Ishikawa (cell line): ENCODE measurements at regions not wholly inside any gene's neighbourhood (a gene's known extent, or its start where the extent isn't known, plus 50 kb on each side); places are given as distances from the start of the nearest gene placed in this dataset.

Source experiments
- CEBPB ChIP-seq: IDR thresholded peaks from 2 replicates; pipeline ENCODE4 v1.6.1; 2012
- CREB1 ChIP-seq: IDR thresholded peaks from 2 replicates; pipeline ENCODE4 v1.6.1; 2012; ENCODE audit warnings: low read depth
- EGR1 ChIP-seq: IDR thresholded peaks from 2 replicates; pipeline ENCODE4 v1.6.1; 2012
- EP300 ChIP-seq: IDR thresholded peaks from 2 replicates; pipeline ENCODE4 v1.6.1; 2012; ENCODE audit warnings: borderline replicate concordance
- FOXM1 ChIP-seq: IDR thresholded peaks from 2 replicates; pipeline ENCODE4 v1.6.1; 2012; ENCODE audit warnings: low read depth, borderline replicate concordance
- MAX ChIP-seq: IDR thresholded peaks from 2 replicates; pipeline ENCODE4 v1.6.1; 2012
- NFIC ChIP-seq: IDR thresholded peaks from 2 replicates; pipeline ENCODE4 v1.6.1; 2012
- RAD21 ChIP-seq: IDR thresholded peaks from 2 replicates; pipeline ENCODE4 v1.6.1; 2012; ENCODE audit warnings: low read depth
- TAF1 ChIP-seq: IDR thresholded peaks from 2 replicates; pipeline ENCODE4 v1.6.1; 2012; ENCODE audit warnings: low read depth, mild to moderate bottlenecking
- TCF12 ChIP-seq: IDR thresholded peaks from 2 replicates; pipeline ENCODE4 v1.6.1; 2012; ENCODE audit warnings: low read depth
- TEAD4 ChIP-seq: IDR thresholded peaks from 2 replicates; pipeline ENCODE4 v1.6.1; 2012
- YY1 ChIP-seq: IDR thresholded peaks from 2 replicates; pipeline ENCODE4 v1.6.1; 2012; ENCODE audit warnings: low read depth
- ZBTB7A ChIP-seq: IDR thresholded peaks from 2 replicates; pipeline ENCODE4 v1.6.1; 2012; ENCODE audit warnings: low read depth
- TF ChIP-seq, protein P1 (sequence below): IDR thresholded peaks from 2 replicates; pipeline ENCODE4 v1.6.1; 2012; ENCODE audit warnings: low read depth, mild to moderate bottlenecking
- TF ChIP-seq, protein P2 (sequence below): IDR thresholded peaks from 2 replicates; pipeline ENCODE4 v1.6.1; 2012

DNA sequence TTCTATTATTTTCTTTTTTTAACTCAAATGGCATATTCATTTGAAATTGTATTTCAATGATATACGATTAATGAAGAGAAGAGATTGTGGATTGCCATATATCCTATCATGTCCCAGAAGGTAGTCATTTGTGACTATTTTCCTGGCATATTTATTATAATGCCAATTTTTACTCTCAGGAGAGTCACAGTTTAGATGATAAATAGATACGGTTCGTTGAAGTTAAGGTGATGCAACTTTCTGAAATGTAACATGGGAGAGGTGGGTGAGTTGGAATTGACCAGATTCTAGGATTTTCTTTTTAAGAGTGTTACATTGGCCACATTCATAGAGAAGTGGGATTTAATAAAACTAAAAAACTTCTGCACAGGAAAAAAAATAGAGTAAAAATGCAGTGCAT, 1138.5 kb downstream of the NCAM2 start:
- TF ChIP-seq, protein P1, sequence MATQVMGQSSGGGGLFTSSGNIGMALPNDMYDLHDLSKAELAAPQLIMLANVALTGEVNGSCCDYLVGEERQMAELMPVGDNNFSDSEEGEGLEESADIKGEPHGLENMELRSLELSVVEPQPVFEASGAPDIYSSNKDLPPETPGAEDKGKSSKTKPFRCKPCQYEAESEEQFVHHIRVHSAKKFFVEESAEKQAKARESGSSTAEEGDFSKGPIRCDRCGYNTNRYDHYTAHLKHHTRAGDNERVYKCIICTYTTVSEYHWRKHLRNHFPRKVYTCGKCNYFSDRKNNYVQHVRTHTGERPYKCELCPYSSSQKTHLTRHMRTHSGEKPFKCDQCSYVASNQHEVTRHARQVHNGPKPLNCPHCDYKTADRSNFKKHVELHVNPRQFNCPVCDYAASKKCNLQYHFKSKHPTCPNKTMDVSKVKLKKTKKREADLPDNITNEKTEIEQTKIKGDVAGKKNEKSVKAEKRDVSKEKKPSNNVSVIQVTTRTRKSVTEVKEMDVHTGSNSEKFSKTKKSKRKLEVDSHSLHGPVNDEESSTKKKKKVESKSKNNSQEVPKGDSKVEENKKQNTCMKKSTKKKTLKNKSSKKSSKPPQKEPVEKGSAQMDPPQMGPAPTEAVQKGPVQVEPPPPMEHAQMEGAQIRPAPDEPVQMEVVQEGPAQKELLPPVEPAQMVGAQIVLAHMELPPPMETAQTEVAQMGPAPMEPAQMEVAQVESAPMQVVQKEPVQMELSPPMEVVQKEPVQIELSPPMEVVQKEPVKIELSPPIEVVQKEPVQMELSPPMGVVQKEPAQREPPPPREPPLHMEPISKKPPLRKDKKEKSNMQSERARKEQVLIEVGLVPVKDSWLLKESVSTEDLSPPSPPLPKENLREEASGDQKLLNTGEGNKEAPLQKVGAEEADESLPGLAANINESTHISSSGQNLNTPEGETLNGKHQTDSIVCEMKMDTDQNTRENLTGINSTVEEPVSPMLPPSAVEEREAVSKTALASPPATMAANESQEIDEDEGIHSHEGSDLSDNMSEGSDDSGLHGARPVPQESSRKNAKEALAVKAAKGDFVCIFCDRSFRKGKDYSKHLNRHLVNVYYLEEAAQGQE: no peak
- TF ChIP-seq RAD21 (no peak), TEAD4 (no peak), YY1 (no peak), FOXM1 (no peak)

GRCh38 chr21:22138297-22139016, 1140.2 kb downstream of the NCAM2 start:
- TF ChIP-seq EGR1: no peak
- TF ChIP-seq, protein P1: no peak
- no peak for TF ChIP-seq EP300
- no peak for TF ChIP-seq CEBPB
- no peak for TF ChIP-seq TEAD4
- TF ChIP-seq NFIC: no peak
- TF ChIP-seq TCF12: no peak
- TF ChIP-seq ZBTB7A: no peak
- TF ChIP-seq MAX: no peak
- no peak for TF ChIP-seq CREB1
- TF ChIP-seq, protein P2, sequence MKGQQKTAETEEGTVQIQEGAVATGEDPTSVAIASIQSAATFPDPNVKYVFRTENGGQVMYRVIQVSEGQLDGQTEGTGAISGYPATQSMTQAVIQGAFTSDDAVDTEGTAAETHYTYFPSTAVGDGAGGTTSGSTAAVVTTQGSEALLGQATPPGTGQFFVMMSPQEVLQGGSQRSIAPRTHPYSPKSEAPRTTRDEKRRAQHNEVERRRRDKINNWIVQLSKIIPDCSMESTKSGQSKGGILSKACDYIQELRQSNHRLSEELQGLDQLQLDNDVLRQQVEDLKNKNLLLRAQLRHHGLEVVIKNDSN: no peak
- TF ChIP-seq TAF1: no peak
- no peak for TF ChIP-seq YY1
- TF ChIP-seq RAD21: no peak
- no peak for TF ChIP-seq FOXM1

- no peak for TF ChIP-seq TCF12
- no peak for TF ChIP-seq EGR1
- TF ChIP-seq TAF1: no peak
- TF ChIP-seq, protein P1: no peak
- TF ChIP-seq CREB1: no peak
- TF ChIP-seq, protein P2: no peak
- TF ChIP-seq TEAD4: no peak
- no peak for TF ChIP-seq YY1
- no peak for TF ChIP-seq RAD21
- TF ChIP-seq NFIC: no peak
- no peak for TF ChIP-seq ZBTB7A
- TF ChIP-seq EP300: no peak
Observed at GRCh38 chr21:22145545-22145944, 1147.3 kb downstream of the NCAM2 start.

- TF ChIP-seq, protein P1: no peak
- TF ChIP-seq TEAD4 (no peak), ZBTB7A (no peak), FOXM1 (no peak), EP300 (no peak), CREB1 (no peak), YY1 (no peak), RAD21 (no peak), CEBPB (no peak), NFIC (no peak), TCF12 (no peak), EGR1 (no peak)
Observed at GRCh38 chr21:22154579-22155274, 1156.5 kb downstream of the NCAM2 start.
